Neural progenitor cell (in vitro differentiated cells): ENCODE measurements at regions not wholly inside any gene's neighbourhood (a gene's known extent, or its start where the extent isn't known, plus 50 kb on each side); places are given as distances from the start of the nearest gene placed in this dataset.

Experiments
- CTCF ChIP-seq: fragments of 200-600 bp; sonication (generic); IDR thresholded peaks from 2 replicates; pipeline ENCODE4 v1.5.1; 2017; ENCODE audit warnings: antibody characterized with exemption, mild to moderate bottlenecking
- EZH2 ChIP-seq: fragments of 200-600 bp; sonication (generic); IDR thresholded peaks from 2 replicates; pipeline ENCODE4 v1.6.1; 2017; ENCODE audit warnings: antibody characterized with exemption, mild to moderate bottlenecking, moderate library complexity

GRCh38 chr5:89901983-89902382 lies 507.6 kb downstream of the CETN3 start:
- TF ChIP-seq CTCF (no peak), EZH2 (no peak)
